ENCODE measurements at regions not wholly inside any gene's neighbourhood (a gene's known extent, or its start where the extent isn't known, plus 50 kb on each side); places are given as distances from the start of the nearest gene placed in this dataset.

GRCh38 chr2:45337481-45337880 lies 273.6 kb downstream of the SRBD1 start:
- TF ChIP-seq POLR2AphosphoS5 (IDR thresholded peaks at IDR 0.05; ENCODE audit: low read depth), result no peak
- no peak for TF ChIP-seq GABPA (IDR thresholded peaks at IDR 0.05; ENCODE audit: low read depth)
- no peak for TF ChIP-seq REST (IDR thresholded peaks at IDR 0.05; ENCODE audit: insufficient replicate concordance, low read depth)

DNA sequence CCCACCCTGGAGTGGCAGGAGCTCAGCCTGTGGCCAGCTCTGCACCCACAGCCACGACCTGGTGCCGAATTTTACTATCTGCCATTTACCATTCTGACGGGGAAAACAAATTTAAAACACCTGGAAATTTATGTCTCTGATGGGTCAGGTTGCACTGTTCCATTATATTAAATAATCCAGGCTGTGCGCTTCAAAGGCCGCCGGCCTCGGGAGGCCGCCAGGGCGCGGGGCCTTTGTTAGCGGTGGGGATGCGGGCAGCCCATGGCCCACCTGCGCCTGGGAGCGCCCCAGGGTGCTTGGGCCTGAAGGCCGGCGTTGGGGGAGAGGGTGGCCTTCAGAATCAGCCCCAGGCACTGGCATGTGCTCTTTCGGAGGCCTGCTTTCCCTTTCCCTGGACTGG lies 276.9 kb downstream of the SRBD1 start:
- H3K27me3 ChIP-seq (ENCODE audit: insufficient read depth, poor library complexity, severe bottlenecking), result no peaks in the 10 kb centered on the region
- no peak for DNase-seq (ENCODE audit: low read depth in 1 of 2, low spot score in 1 of 2)
- no peak overlapping the region for H3K27ac ChIP-seq (replicated peaks)
- TF ChIP-seq, protein P1, sequence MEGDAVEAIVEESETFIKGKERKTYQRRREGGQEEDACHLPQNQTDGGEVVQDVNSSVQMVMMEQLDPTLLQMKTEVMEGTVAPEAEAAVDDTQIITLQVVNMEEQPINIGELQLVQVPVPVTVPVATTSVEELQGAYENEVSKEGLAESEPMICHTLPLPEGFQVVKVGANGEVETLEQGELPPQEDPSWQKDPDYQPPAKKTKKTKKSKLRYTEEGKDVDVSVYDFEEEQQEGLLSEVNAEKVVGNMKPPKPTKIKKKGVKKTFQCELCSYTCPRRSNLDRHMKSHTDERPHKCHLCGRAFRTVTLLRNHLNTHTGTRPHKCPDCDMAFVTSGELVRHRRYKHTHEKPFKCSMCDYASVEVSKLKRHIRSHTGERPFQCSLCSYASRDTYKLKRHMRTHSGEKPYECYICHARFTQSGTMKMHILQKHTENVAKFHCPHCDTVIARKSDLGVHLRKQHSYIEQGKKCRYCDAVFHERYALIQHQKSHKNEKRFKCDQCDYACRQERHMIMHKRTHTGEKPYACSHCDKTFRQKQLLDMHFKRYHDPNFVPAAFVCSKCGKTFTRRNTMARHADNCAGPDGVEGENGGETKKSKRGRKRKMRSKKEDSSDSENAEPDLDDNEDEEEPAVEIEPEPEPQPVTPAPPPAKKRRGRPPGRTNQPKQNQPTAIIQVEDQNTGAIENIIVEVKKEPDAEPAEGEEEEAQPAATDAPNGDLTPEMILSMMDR (IDR thresholded peaks at IDR 0.05; ENCODE audit: insufficient read depth, low read length), result no peak
- TF ChIP-seq POLR2AphosphoS5 (IDR thresholded peaks at IDR 0.05; ENCODE audit: low read depth) (no peak), REST (IDR thresholded peaks at IDR 0.05; ENCODE audit: insufficient replicate concordance, low read depth) (no peak), SPI1 (IDR thresholded peaks at IDR 0.05; ENCODE audit: borderline replicate concordance, low read depth) (no peak), GABPA (IDR thresholded peaks at IDR 0.05; ENCODE audit: low read depth) (no peak)
- no peak overlapping the region for H3K4me3 ChIP-seq (replicated peaks; ENCODE audit: insufficient read depth, low read length)

More at GRCh38 chr2:45337481-45337880, 273.6 kb downstream of the SRBD1 start:
- H3K4me3 ChIP-seq (replicated peaks; ENCODE audit: insufficient read depth, low read length), result no peak overlapping the region
- no peaks in the 10 kb centered on the region for H3K27me3 ChIP-seq (ENCODE audit: insufficient read depth, poor library complexity, severe bottlenecking)
- no peak for DNase-seq (ENCODE audit: low read depth in 1 of 2, low spot score in 1 of 2)
- no peak overlapping the region for H3K27ac ChIP-seq (replicated peaks)

GRCh38 chr2:45332567-45332966 lies 278.5 kb downstream of the SRBD1 start:
- no peaks in the 10 kb centered on the region for H3K27me3 ChIP-seq (ENCODE audit: insufficient read depth, poor library complexity, severe bottlenecking)
- TF ChIP-seq, protein P1 (IDR thresholded peaks at IDR 0.05; ENCODE audit: insufficient read depth, low read length), result no peak
- TF ChIP-seq REST (IDR thresholded peaks at IDR 0.05; ENCODE audit: insufficient replicate concordance, low read depth), result no peak
- TF ChIP-seq GABPA (IDR thresholded peaks at IDR 0.05; ENCODE audit: low read depth), result no peak
- TF ChIP-seq POLR2AphosphoS5 (IDR thresholded peaks at IDR 0.05; ENCODE audit: low read depth), result no peak
- TF ChIP-seq SPI1 (IDR thresholded peaks at IDR 0.05; ENCODE audit: borderline replicate concordance, low read depth), result no peak
- no peak overlapping the region for H3K4me3 ChIP-seq (replicated peaks; ENCODE audit: insufficient read depth, low read length)

More at GRCh38 chr2:45332567-45332966, 278.5 kb downstream of the SRBD1 start:
- no peak overlapping the region for H3K27ac ChIP-seq (replicated peaks)
- DNase-seq (ENCODE audit: low read depth in 1 of 2, low spot score in 1 of 2), result no peak
